ENCODE measurements at regions not wholly inside any gene's neighbourhood (a gene's known extent, or its start where the extent isn't known, plus 50 kb on each side); places are given as distances from the start of the nearest gene placed in this dataset.

DNA sequence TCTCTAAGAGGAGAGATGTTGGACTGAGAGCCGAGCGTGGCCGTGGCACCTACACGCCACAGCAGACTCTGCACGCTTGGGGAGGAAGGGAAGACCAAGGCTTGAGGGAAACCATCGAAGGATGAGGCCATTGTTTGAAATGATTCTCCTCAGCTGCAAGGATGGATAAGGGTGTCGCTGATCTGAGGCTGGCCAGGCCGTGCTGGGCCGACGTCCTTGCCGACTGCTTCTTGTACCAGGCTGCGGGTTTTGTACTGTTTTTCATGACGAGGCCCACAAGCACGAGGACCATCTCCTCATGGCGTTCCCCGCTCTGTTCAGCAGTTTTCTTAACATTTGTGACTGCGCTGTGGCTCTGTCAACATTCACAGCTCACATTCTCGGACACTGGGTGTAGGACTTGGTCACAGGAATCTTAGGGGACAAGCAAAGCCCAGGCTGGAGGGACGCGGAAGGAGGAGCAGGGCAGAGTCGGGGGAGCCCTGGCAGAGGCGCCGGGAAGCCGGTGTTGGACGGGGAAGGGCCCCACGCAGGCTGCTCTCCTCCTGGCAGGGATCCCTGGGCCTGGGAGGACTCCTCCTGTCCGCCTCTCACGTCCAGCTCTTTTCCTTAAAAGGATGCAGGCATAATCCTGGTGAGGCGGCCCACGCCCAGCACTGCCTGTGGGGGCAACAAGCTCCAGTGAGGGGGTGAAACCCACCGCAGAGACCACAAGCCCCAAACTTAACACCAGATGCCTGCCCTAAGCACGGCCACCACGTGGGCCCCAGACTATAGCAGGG is 259.0 kb upstream of the SALL3 start:
- TF ChIP-seq, protein P1, sequence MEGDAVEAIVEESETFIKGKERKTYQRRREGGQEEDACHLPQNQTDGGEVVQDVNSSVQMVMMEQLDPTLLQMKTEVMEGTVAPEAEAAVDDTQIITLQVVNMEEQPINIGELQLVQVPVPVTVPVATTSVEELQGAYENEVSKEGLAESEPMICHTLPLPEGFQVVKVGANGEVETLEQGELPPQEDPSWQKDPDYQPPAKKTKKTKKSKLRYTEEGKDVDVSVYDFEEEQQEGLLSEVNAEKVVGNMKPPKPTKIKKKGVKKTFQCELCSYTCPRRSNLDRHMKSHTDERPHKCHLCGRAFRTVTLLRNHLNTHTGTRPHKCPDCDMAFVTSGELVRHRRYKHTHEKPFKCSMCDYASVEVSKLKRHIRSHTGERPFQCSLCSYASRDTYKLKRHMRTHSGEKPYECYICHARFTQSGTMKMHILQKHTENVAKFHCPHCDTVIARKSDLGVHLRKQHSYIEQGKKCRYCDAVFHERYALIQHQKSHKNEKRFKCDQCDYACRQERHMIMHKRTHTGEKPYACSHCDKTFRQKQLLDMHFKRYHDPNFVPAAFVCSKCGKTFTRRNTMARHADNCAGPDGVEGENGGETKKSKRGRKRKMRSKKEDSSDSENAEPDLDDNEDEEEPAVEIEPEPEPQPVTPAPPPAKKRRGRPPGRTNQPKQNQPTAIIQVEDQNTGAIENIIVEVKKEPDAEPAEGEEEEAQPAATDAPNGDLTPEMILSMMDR (conservative IDR thresholded peaks at IDR 0.05; ENCODE audit: low read length): no peak
- TF ChIP-seq EZH2phosphoT487 (IDR thresholded peaks at IDR 0.05; ENCODE audit: borderline replicate concordance, low read depth, low read length): no peak
